K562 (cell line): ENCODE measurements at regions not wholly inside any gene's neighbourhood (a gene's known extent, or its start where the extent isn't known, plus 50 kb on each side); places are given as distances from the start of the nearest gene placed in this dataset.

Experiments used
- ATAC-seq: fragments of 200-7000 bp; cut with Tn5 transposase; 3 replicates; pipeline ENCODE4 v1.9.1; 2020; ENCODE audit warnings: moderate library complexity
- BruUV-seq: library from RNA; stranded (reverse); fragments of 400-500 nt; replicated peaks from 2 replicates; lab custom pipeline; 2021; lab: Mats Ljungman, UMichigan
- CTCF ChIA-PET: fragments of 300-600 bp; formaldehyde crosslinking; extraction: SDS; loops from one replicate; lab custom pipeline; 2021; ENCODE audit warnings: low intra/inter-chr PET ratio; lab: Yijun Ruan, JAX
- POLR2A ChIA-PET: fragments of 300-600, 350-650 bp; sonication (Branson Sonifier 250); formaldehyde crosslinking; extraction: SDS; loops from one replicate; lab custom pipeline; 2021; ENCODE audit warnings: antibody characterized with exemption, inconsistent platforms; lab: Yijun Ruan, JAX
- DNase-seq, 4 experiments: peaks; one replicate each; pipeline versions ENCODE4 v3.0.0 to v3.0.0-alpha.2; 2011 to 2018; ENCODE audit warnings: low spot score in 3 of 4, mixed read lengths in 3 of 4; ENCODE audit errors: extremely low read depth in 1 of 4
- FAIRE-seq: peaks from 2 replicates; lab custom pipeline; 2011; peaks lifted over from hg19 to GRCh38; lab: Jason Lieb, UNC
- H2AFZ ChIP-seq: 2 replicates; pipeline ENCODE4 v1.6.0; 2011; ENCODE audit warnings: low read depth, low read length, control low read depth, inconsistent platforms
- H3K27ac ChIP-seq: fragments of 200-600 bp; 3 replicates; pipeline ENCODE4 v1.8.0; 2011; ENCODE audit warnings: low read depth, mild to moderate bottlenecking, control low read depth, inconsistent platforms, low read length, moderate library complexity, mixed read lengths; ENCODE audit errors: extremely low read depth
- H3K27me3 ChIP-seq, 2 experiments: fragments of 300-600 bp in 1 of 2; 2 replicates in 1 of 2; 3 replicates in 1 of 2; pipeline versions ENCODE4 v1.6.0 to v1.8.0; 2011; ENCODE audit warnings: inconsistent platforms in 2 of 2, low read length in 2 of 2, mild to moderate bottlenecking in 1 of 2, mixed read lengths in 1 of 2, moderate library complexity in 1 of 2; ENCODE audit not compliant: control insufficient read depth in 2 of 2, insufficient read depth in 2 of 2
- H3K36me3 ChIP-seq: fragments of 300-600 bp; 3 replicates; pipeline ENCODE4 v1.8.0; 2011; ENCODE audit warnings: mild to moderate bottlenecking, low read length, inconsistent platforms; ENCODE audit not compliant: control insufficient read depth, insufficient read depth
- H3K4me1 ChIP-seq, 2 experiments: fragments of 200-600 bp in 1 of 2; replicated peaks in 1 of 2; 2 replicates in 1 of 2; 3 replicates in 1 of 2; pipeline versions ENCODE4 v1.5.1 to v1.8.0; 2011; ENCODE audit warnings: inconsistent platforms in 2 of 2, low read length in 2 of 2, mild to moderate bottlenecking in 1 of 2, mixed read lengths in 1 of 2, moderate library complexity in 1 of 2; ENCODE audit not compliant: control insufficient read depth in 2 of 2, insufficient read depth in 2 of 2
- H3K4me2 ChIP-seq: 2 replicates; pipeline ENCODE4 v1.6.1; 2011; ENCODE audit warnings: low read length, control low read depth, inconsistent platforms, mixed read lengths; ENCODE audit not compliant: insufficient read depth
- H3K4me3 ChIP-seq: fragments of 200-600 bp; sonication (generic), shearing (Covaris generic); 2 replicates; pipeline ENCODE4 v1.5.1; 2016; ENCODE audit warnings: control low read depth, inconsistent platforms
- H3K79me2 ChIP-seq: fragments of 200-600 bp; 3 replicates; pipeline ENCODE4 v1.8.0; 2011; ENCODE audit warnings: low read length, inconsistent platforms; ENCODE audit not compliant: control insufficient read depth, insufficient read depth
- H3K9ac ChIP-seq, 2 experiments: 2 replicates each; pipeline versions ENCODE4 v1.6.0 to v1.6.1; 2011; ENCODE audit warnings: low read depth in 2 of 2, low read length in 2 of 2, control low read depth in 1 of 2, inconsistent platforms in 1 of 2, mild to moderate bottlenecking in 1 of 2, mixed read lengths in 1 of 2; ENCODE audit not compliant: insufficient read depth in 1 of 2
- H3K9me1 ChIP-seq: one replicate; pipeline ENCODE4 v1.6.0; 2011; ENCODE audit warnings: inconsistent platforms, mild to moderate bottlenecking, low read length, moderate library complexity; ENCODE audit not compliant: control insufficient read depth, insufficient read depth
- H3K9me3 ChIP-seq: replicated peaks from 2 replicates; pipeline ENCODE4 v1.5.1; 2011; ENCODE audit warnings: low read depth, low read length, inconsistent platforms; ENCODE audit not compliant: control insufficient read depth, insufficient read depth
- H4K20me1 ChIP-seq: replicated peaks from 2 replicates; pipeline ENCODE4 v1.6.1; 2011; ENCODE audit warnings: low read length, inconsistent platforms, mixed read lengths; ENCODE audit not compliant: control insufficient read depth, insufficient read depth
- BRD9 ChIP-seq: fragments of 450-650 bp; IDR thresholded peaks from 2 replicates; pipeline ENCODE4 v1.6.1; 2018; ENCODE audit warnings: low read depth; ENCODE audit not compliant: partially characterized antibody
- CREB1 ChIP-seq, 2 experiments: sonication (generic) in 1 of 2; formaldehyde crosslinking in 1 of 2; IDR thresholded peaks; 2 replicates each; pipeline versions ENCODE4 v1.6.1 to v1.8.0; 2012 to 2022; ENCODE audit warnings: inconsistent platforms in 1 of 2, mild to moderate bottlenecking in 1 of 2, missing genetic modification reagents in 1 of 2, moderate library complexity in 1 of 2
- HCFC1 ChIP-seq: IDR thresholded peaks from 2 replicates; pipeline ENCODE4 v1.6.1; 2012; ENCODE audit warnings: low read depth, low read length, improper control_type of control experiment
- IRF2 ChIP-seq: sonication (generic); formaldehyde crosslinking; IDR thresholded peaks from 2 replicates; pipeline ENCODE4 v1.8.1; 2022; ENCODE audit warnings: mild to moderate bottlenecking, missing genetic modification reagents
- KAT2B ChIP-seq: IDR thresholded peaks from one replicate; pipeline ENCODE4 v1.6.1; 2012; ENCODE audit warnings: low read depth, mild to moderate bottlenecking, control low read depth, inconsistent platforms, low read length, moderate library complexity
- NR3C1 ChIP-seq: sonication (generic); formaldehyde crosslinking; IDR thresholded peaks from 2 replicates; pipeline ENCODE4 v1.8.1; 2022; ENCODE audit warnings: missing genetic modification reagents
- RFX1 ChIP-seq: fragments of 450-650 bp; IDR thresholded peaks from 2 replicates; pipeline ENCODE4 v1.6.1; 2016; ENCODE audit warnings: mild to moderate bottlenecking, moderate library complexity
- ZNF518B ChIP-seq: fragments of 250-450 bp; sonication (Bioruptor Pico); IDR thresholded peaks from 2 replicates; pipeline ENCODE4 v1.5.0; 2021; ENCODE audit warnings: mild to moderate bottlenecking, moderate library complexity
- ZNF695 ChIP-seq: fragments of 450-650 bp; formaldehyde crosslinking; IDR thresholded peaks from 2 replicates; pipeline ENCODE4 v1.4.0; 2020; ENCODE audit warnings: mild to moderate bottlenecking, moderate library complexity
- ZNF785 ChIP-seq: fragments of 250-450 bp; sonication (Bioruptor Pico); IDR thresholded peaks from 2 replicates; pipeline ENCODE4 v1.4.0; 2020; ENCODE audit warnings: mild to moderate bottlenecking
- WGBS: fragments of 100-300 bp; shearing (Covaris generic); methylation state at CpG from one replicate; pipeline ENCODE4 v1.1.6; 2016; ENCODE audit warnings: low coverage, mixed read lengths; ENCODE audit not compliant: insufficient coverage; ENCODE audit errors: missing lambda C conversion rate; 5-methylcytosine and 5-hydroxymethylcytosine counted together
- in situ Hi-C: fragments of 300-500 bp; cut with MboI; formaldehyde crosslinking; loops from 4 replicates; pipeline ENCODE4 v1.15.0; 2018; ENCODE audit warnings: inconsistent platforms, mixed read lengths
- intact Hi-C: fragments of 100-400 bp; cut with micrococcal nuclease; formaldehyde crosslinking; loops from 2 replicates; pipeline ENCODE4 v1.14.2; 2022
- TF ChIP-seq, protein P1 (sequence below): fragments of 250-450 bp; sonication (Bioruptor Pico); IDR thresholded peaks from 2 replicates; pipeline ENCODE4 v1.9.0; 2021; ENCODE audit warnings: mild to moderate bottlenecking, inconsistent platforms

- Histone ChIP-seq H2AFZ (no peak overlapping the region), H3K27me3 (no peaks in the 10 kb centered on the region), H3K9ac (no peak overlapping the region), H3K4me2 (no peak overlapping the region), H3K9me3 (no peaks in the 10 kb centered on the region), H4K20me1 (no peaks in the 10 kb centered on the region), H3K36me3 (no peaks in the 10 kb centered on the region), H3K4me3 (no peak overlapping the region), H3K4me1 (no peaks in the 10 kb centered on the region), H3K27ac (no peak overlapping the region), H3K79me2 (no peaks in the 10 kb centered on the region), H3K9me1 (no peaks in the 10 kb centered on the region)
- intact Hi-C loops: no loop called here
- CTCF ChIA-PET: no interaction called here
- POLR2A ChIA-PET: no interaction called here
- no peak for FAIRE-seq
- DNase-seq: no peak
- in situ Hi-C loops: no loop called here
- WGBS: 5% methylated on average over 2 of the region's 2 CpGs
- TF ChIP-seq HCFC1 (no peak), NR3C1 (CRISPR knock-in tag) (no peak), BRD9 (no peak), ZNF785 (CRISPR knock-in tag) (no peak), IRF2 (CRISPR knock-in tag) (no peak), ZNF695 (CRISPR knock-in tag) (no peak), RFX1 (no peak), CREB1 (IDR thresholded peaks at IDR 0.05) (no peak), CREB1 (CRISPR knock-in tag; IDR thresholded peaks at IDR 0.05) (no peak)
- BruUV-seq: no TSS peak
- ATAC-seq: no peak
These were observed 718.4 kb upstream of the API5 start for GRCh38 chr11:42593441-42593840.

DNA sequence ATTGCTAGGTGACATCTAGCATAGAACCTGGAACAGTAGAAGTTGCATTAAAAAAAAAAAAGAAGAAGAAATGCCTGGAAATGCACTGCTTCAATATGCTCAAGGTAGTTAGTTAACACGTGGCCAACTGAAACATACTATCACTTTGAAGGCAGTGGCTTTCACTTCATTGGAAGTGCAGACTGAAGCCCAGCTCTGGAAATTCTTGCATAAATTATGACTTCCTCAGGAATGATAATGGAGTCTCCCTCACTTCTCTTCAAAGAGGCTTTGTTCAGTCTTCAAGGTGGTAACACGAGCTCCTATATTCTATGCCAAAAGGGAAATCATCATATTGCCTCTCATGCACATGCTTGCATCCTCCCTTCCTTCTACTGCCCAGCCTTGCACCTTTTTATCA, 715.9 kb upstream of the API5 start:
- BruUV-seq: no TSS peak
- Histone ChIP-seq H3K4me1 (no peaks in the 10 kb centered on the region), H3K9ac (no peak overlapping the region), H2AFZ (no peak overlapping the region), H3K4me2 (no peak overlapping the region), H3K9me1 (no peaks in the 10 kb centered on the region), H4K20me1 (no peaks in the 10 kb centered on the region), H3K79me2 (no peaks in the 10 kb centered on the region), H3K36me3 (no peaks in the 10 kb centered on the region), H3K4me3 (no peak overlapping the region), H3K27me3 (no peaks in the 10 kb centered on the region), H3K27ac (no peak overlapping the region), H3K9me3 (no peaks in the 10 kb centered on the region)
- 0% methylated on average over 2 of the region's 2 CpGs for WGBS
- intact Hi-C loops: no loop called here
- DNase-seq: no peak
- ATAC-seq: no peak
- FAIRE-seq: no peak
- CTCF ChIA-PET: no interaction called here
- in situ Hi-C loops: no loop called here
- POLR2A ChIA-PET: interaction anchor here (1.2 kb wide), 1 partner anchor 10 kb away, joined by 3 read pairs; no protein-coding TSS in a partner anchor
- TF ChIP-seq, protein P1, sequence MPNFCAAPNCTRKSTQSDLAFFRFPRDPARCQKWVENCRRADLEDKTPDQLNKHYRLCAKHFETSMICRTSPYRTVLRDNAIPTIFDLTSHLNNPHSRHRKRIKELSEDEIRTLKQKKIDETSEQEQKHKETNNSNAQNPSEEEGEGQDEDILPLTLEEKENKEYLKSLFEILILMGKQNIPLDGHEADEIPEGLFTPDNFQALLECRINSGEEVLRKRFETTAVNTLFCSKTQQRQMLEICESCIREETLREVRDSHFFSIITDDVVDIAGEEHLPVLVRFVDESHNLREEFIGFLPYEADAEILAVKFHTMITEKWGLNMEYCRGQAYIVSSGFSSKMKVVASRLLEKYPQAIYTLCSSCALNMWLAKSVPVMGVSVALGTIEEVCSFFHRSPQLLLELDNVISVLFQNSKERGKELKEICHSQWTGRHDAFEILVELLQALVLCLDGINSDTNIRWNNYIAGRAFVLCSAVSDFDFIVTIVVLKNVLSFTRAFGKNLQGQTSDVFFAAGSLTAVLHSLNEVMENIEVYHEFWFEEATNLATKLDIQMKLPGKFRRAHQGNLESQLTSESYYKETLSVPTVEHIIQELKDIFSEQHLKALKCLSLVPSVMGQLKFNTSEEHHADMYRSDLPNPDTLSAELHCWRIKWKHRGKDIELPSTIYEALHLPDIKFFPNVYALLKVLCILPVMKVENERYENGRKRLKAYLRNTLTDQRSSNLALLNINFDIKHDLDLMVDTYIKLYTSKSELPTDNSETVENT (CRISPR knock-in tag): no peak
- TF ChIP-seq KAT2B: no peak
- no peak for TF ChIP-seq ZNF518B (CRISPR knock-in tag)
